ENCODE measurements at regions not wholly inside any gene's neighbourhood (a gene's known extent, or its start where the extent isn't known, plus 50 kb on each side); places are given as distances from the start of the nearest gene placed in this dataset.

DNA sequence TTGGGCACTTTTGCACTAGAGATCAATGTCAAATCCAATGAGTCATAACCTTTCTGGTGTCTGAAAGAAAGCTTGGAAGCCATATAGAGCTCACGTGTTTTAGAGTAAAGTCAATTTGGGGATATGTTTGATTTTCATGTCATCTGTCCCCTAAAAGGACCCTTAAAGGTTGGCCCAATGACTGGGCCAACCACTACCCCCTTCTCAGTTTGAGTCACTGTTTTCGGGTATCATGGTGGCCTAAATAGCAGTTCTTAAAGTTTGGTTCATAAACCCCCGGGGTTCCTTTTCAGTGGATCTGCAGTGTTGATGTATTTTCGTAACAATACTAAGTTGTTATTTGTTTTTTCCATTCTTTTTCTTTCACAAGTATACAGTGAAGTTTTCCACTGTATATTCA is 327.6 kb downstream of the PRL start:
- H3K4me1 ChIP-seq (ENCODE audit: low read depth), result no peaks in the 10 kb centered on the region
- H3K9me3 ChIP-seq, result no peaks in the 10 kb centered on the region
- H3K4me3 ChIP-seq, result no peak overlapping the region
- H3K36me3 ChIP-seq (ENCODE audit: low read depth), result no peaks in the 10 kb centered on the region
- intact Hi-C loops (cut with DNase I, micrococcal nuclease), result no loop called here
- no peak for DNase-seq
- TF ChIP-seq CTCF (IDR thresholded peaks at IDR 0.05), result no peak
- no peak for ATAC-seq

DNA sequence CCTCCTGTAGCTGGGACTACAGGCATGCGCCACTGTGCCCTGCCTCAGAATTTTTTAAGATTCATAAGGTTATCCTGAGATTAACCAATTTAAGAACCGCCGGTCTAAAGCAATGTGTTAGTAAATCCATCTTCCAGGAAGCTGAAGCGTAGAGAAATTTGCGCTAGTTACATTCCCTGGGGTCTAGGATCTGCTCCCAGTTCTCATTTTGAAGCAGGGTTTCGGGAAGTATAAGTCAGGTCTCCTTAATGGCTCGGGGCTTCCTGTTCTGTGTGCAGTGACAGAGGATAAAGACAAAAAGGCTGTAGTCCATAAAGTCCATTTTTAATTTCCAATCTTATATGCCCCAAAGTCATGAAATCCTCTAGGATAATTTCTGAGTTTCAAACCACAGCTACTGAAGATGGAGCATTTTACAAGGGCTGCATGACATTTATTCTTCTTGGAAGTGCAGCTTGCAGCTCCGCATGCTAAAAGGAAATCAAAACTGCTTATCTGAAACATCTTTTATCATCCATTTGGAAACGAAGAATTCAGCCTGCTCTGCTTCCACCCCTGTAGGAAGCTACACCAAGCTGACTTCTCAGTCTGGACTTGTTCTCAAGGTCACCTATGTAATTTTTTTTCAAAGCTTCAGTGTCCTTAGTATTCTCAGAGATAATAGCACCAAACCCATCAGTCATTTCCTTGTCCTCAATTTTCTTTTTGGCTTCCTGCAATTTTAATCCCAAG is 326.1 kb downstream of the PRL start:
- Histone ChIP-seq H3K4me3 (no peak overlapping the region), H3K4me1 (ENCODE audit: low read depth) (no peaks in the 10 kb centered on the region), H3K9me3 (no peaks in the 10 kb centered on the region), H3K36me3 (ENCODE audit: low read depth) (no peaks in the 10 kb centered on the region)
- ATAC-seq (no peak), DNase-seq (no peak)
- no peak for TF ChIP-seq CTCF (IDR thresholded peaks at IDR 0.05)
- intact Hi-C loops (cut with DNase I, micrococcal nuclease), result no loop called here

- no peaks in the 10 kb centered on the region for H3K36me3 ChIP-seq (ENCODE audit: low read depth)
- H3K9me3 ChIP-seq, result no peaks in the 10 kb centered on the region
- no peak for DNase-seq
- H3K4me1 ChIP-seq (ENCODE audit: low read depth), result no peaks in the 10 kb centered on the region
- no peak for ATAC-seq
- no peak for TF ChIP-seq CTCF (IDR thresholded peaks at IDR 0.05)
- intact Hi-C loops (cut with DNase I, micrococcal nuclease), result no loop called here
- H3K4me3 ChIP-seq, result no peak overlapping the region
These were observed 325.3 kb downstream of the PRL start for GRCh38 chr6:21971541-21971940.

GRCh38 chr6:21972516-21972915 is 324.3 kb downstream of the PRL start:
- intact Hi-C loops (cut with DNase I, micrococcal nuclease), result no loop called here
- TF ChIP-seq CTCF (IDR thresholded peaks at IDR 0.05), result no peak

DNA sequence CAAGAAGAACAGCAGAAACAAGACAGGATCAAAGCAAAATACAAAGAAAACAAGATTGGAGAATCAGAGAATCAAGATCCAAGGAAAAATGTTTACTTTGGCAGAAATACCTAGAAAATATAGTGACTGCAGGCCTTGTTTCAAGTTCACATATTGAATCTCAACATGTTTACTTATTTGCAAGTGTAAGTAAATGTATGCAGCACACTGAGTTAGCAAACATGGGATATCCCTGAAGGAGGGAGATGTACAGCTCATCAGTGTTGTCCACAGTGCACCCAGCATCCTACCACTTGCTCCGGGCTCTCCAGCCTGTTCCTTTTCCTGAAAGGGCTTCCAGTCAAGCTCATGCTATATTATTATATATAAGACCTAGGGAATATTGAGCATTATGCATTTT is 319.5 kb downstream of the PRL start:
- ATAC-seq (no peak), DNase-seq (no peak)
- Histone ChIP-seq H3K36me3 (ENCODE audit: low read depth) (no peaks in the 10 kb centered on the region), H3K9me3 (no peaks in the 10 kb centered on the region), H3K4me3 (no peak overlapping the region), H3K4me1 (ENCODE audit: low read depth) (no peaks in the 10 kb centered on the region)
- no peak for TF ChIP-seq CTCF (IDR thresholded peaks at IDR 0.05)
- intact Hi-C loops (cut with DNase I, micrococcal nuclease), result no loop called here

More at GRCh38 chr6:21972516-21972915, 324.3 kb downstream of the PRL start:
- H3K4me3 ChIP-seq, result no peak overlapping the region
- no peaks in the 10 kb centered on the region for H3K9me3 ChIP-seq
- H3K4me1 ChIP-seq (ENCODE audit: low read depth), result no peaks in the 10 kb centered on the region
- ATAC-seq (no peak), DNase-seq (no peak)
- no peaks in the 10 kb centered on the region for H3K36me3 ChIP-seq (ENCODE audit: low read depth)
